ENCODE measurements at regions not wholly inside any gene's neighbourhood (a gene's known extent, or its start where the extent isn't known, plus 50 kb on each side); places are given as distances from the start of the nearest gene placed in this dataset.
"Not testable (repeated sequence)": the region's sequence is repeated elsewhere in the genome, so short reads cannot be mapped to it uniquely, and the experiment has no call there.

DNA sequence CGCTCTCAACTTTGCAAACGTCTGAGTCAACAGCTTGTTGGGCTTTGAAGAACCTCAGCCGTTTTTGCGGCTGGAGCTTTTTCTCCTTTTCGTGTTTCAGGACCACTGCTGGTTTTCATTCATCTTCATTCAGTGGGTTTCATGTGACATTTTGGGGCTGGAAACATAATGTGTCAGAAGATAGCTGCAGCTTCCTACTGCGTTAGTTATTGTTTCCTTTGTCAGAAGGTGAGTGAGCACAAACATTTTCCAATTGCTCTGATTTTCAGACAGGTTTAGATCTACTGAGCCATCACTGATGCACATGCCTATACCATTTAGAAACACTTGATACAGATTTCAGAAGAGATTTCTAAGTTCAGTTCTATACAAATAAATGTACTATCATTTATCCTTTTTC lies 575.5 kb downstream of the TTLL7 start:
- TF ChIP-seq, protein P1, sequence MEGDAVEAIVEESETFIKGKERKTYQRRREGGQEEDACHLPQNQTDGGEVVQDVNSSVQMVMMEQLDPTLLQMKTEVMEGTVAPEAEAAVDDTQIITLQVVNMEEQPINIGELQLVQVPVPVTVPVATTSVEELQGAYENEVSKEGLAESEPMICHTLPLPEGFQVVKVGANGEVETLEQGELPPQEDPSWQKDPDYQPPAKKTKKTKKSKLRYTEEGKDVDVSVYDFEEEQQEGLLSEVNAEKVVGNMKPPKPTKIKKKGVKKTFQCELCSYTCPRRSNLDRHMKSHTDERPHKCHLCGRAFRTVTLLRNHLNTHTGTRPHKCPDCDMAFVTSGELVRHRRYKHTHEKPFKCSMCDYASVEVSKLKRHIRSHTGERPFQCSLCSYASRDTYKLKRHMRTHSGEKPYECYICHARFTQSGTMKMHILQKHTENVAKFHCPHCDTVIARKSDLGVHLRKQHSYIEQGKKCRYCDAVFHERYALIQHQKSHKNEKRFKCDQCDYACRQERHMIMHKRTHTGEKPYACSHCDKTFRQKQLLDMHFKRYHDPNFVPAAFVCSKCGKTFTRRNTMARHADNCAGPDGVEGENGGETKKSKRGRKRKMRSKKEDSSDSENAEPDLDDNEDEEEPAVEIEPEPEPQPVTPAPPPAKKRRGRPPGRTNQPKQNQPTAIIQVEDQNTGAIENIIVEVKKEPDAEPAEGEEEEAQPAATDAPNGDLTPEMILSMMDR (conservative IDR thresholded peaks at IDR 0.05; ENCODE audit: low read depth, low read length), result not testable (repeated sequence)
- TF ChIP-seq SMC3 (IDR thresholded peaks at IDR 0.05; ENCODE audit: low read depth, low read length); POLR2A (IDR thresholded peaks at IDR 0.05; ENCODE audit: low read depth, low read length); RAD21 (IDR thresholded peaks at IDR 0.05; ENCODE audit: low read length); MXI1 (IDR thresholded peaks at IDR 0.05; ENCODE audit: borderline replicate concordance, low read depth, low read length); CHD1 (IDR thresholded peaks at IDR 0.05; ENCODE audit: low read depth, low read length): not testable (repeated sequence)
